ENCODE measurements at regions not wholly inside any gene's neighbourhood (a gene's known extent, or its start where the extent isn't known, plus 50 kb on each side); places are given as distances from the start of the nearest gene placed in this dataset.

- FAIRE-seq, result no peak
- no peaks in the 10 kb centered on the region for H4K20me1 ChIP-seq (ENCODE audit: control insufficient read depth, extremely low read depth, insufficient read depth, low read length)
- no peak overlapping the region for H3K9ac ChIP-seq (ENCODE audit: control insufficient read depth, extremely low read depth, insufficient read depth, low read length)
- no peaks in the 10 kb centered on the region for H3K9me1 ChIP-seq (ENCODE audit: control insufficient read depth, extremely low read depth, insufficient read depth, low read length)
- no peaks in the 10 kb centered on the region for H3K4me1 ChIP-seq (ENCODE audit: control insufficient read depth, extremely low read depth, insufficient read depth, low read length)
- no peak overlapping the region for H2AFZ ChIP-seq (ENCODE audit: control insufficient read depth, low read length)
- H3K36me3 ChIP-seq (ENCODE audit: control insufficient read depth in 2 of 2, extremely low read depth in 1 of 2, insufficient read depth in 2 of 2, low read length in 2 of 2), result no peaks in the 10 kb centered on the region
- H3K27me3 ChIP-seq (ENCODE audit: control insufficient read depth, extremely low read depth, insufficient read depth, low read length), result no peaks in the 10 kb centered on the region
- TF ChIP-seq EZH2 (IDR thresholded peaks at IDR 0.05; ENCODE audit: low read length), result no peak
- TF ChIP-seq, protein P1, sequence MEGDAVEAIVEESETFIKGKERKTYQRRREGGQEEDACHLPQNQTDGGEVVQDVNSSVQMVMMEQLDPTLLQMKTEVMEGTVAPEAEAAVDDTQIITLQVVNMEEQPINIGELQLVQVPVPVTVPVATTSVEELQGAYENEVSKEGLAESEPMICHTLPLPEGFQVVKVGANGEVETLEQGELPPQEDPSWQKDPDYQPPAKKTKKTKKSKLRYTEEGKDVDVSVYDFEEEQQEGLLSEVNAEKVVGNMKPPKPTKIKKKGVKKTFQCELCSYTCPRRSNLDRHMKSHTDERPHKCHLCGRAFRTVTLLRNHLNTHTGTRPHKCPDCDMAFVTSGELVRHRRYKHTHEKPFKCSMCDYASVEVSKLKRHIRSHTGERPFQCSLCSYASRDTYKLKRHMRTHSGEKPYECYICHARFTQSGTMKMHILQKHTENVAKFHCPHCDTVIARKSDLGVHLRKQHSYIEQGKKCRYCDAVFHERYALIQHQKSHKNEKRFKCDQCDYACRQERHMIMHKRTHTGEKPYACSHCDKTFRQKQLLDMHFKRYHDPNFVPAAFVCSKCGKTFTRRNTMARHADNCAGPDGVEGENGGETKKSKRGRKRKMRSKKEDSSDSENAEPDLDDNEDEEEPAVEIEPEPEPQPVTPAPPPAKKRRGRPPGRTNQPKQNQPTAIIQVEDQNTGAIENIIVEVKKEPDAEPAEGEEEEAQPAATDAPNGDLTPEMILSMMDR (optimal IDR thresholded peaks at IDR 0.05 in 1 of 3, IDR thresholded peaks at IDR 0.05 in 1 of 3, conservative IDR thresholded peaks at IDR 0.05 in 1 of 3; ENCODE audit: extremely low read depth in 1 of 3, insufficient read depth in 2 of 3, low read length in 3 of 3), result no peak
- no peak overlapping the region for H3K27ac ChIP-seq (ENCODE audit: control insufficient read depth, insufficient read depth, low read length)
- no peak overlapping the region for H3K4me3 ChIP-seq (ENCODE audit: control insufficient read depth in 2 of 3, extremely low read depth in 1 of 3, insufficient read depth in 2 of 3, low read depth in 1 of 3, low read length in 3 of 3)
- H3K9me3 ChIP-seq (ENCODE audit: control insufficient read depth, low read depth, low read length), result no peaks in the 10 kb centered on the region
- DNase-seq (ENCODE audit: low read depth, low spot score), result no peak
- dilution Hi-C loops (cut with MboI; ENCODE audit: extremely low pct_ligation_motif_present, low sequenced_read_pairs), result no loop called here
- H3K79me2 ChIP-seq (ENCODE audit: control insufficient read depth, insufficient read depth, low read length), result no peaks in the 10 kb centered on the region
- H3K4me2 ChIP-seq (ENCODE audit: control insufficient read depth, extremely low read depth, insufficient read depth, low read depth, low read length), result no peak overlapping the region
These were observed 77.1 kb upstream of the MFGE8 start for GRCh38 chr15:88990185-88990679.

DNA sequence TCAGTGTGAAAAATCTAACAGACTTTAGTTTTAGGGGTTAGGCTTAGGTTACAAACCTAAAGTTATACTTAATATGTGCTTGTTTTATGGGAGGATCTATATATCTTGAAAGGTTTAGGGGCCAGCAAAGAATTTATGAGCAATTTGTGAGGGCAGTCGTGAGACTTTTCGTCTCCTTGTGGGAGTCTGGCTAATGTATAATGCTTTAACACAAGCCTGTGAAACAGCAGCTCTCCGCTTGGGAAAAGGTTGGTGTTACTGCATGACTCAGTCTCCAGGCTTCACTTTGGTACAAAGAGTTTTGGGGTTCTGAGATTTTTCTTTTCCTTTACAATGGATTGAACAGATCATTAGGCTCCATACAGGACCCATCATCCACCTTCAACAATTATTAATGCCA, 79.0 kb upstream of the MFGE8 start:
- DNase-seq (ENCODE audit: low read depth, low spot score), result no peak
- Histone ChIP-seq H3K9me1 (ENCODE audit: control insufficient read depth, extremely low read depth, insufficient read depth, low read length) (no peaks in the 10 kb centered on the region), H3K79me2 (ENCODE audit: control insufficient read depth, insufficient read depth, low read length) (no peaks in the 10 kb centered on the region), H3K4me3 (ENCODE audit: control insufficient read depth in 2 of 3, extremely low read depth in 1 of 3, insufficient read depth in 2 of 3, low read depth in 1 of 3, low read length in 3 of 3) (no peak overlapping the region), H2AFZ (ENCODE audit: control insufficient read depth, low read length) (no peak overlapping the region), H4K20me1 (ENCODE audit: control insufficient read depth, extremely low read depth, insufficient read depth, low read length) (no peaks in the 10 kb centered on the region), H3K4me1 (ENCODE audit: control insufficient read depth, extremely low read depth, insufficient read depth, low read length) (no peaks in the 10 kb centered on the region), H3K27ac (ENCODE audit: control insufficient read depth, insufficient read depth, low read length) (no peak overlapping the region), H3K36me3 (ENCODE audit: control insufficient read depth in 2 of 2, extremely low read depth in 1 of 2, insufficient read depth in 2 of 2, low read length in 2 of 2) (no peaks in the 10 kb centered on the region), H3K9ac (ENCODE audit: control insufficient read depth, extremely low read depth, insufficient read depth, low read length) (no peak overlapping the region), H3K4me2 (ENCODE audit: control insufficient read depth, extremely low read depth, insufficient read depth, low read depth, low read length) (no peak overlapping the region), H3K27me3 (ENCODE audit: control insufficient read depth, extremely low read depth, insufficient read depth, low read length) (no peaks in the 10 kb centered on the region), H3K9me3 (ENCODE audit: control insufficient read depth, low read depth, low read length) (no peaks in the 10 kb centered on the region)
- no peak for TF ChIP-seq EZH2 (IDR thresholded peaks at IDR 0.05; ENCODE audit: low read length)
- TF ChIP-seq, protein P1 (optimal IDR thresholded peaks at IDR 0.05 in 1 of 3, IDR thresholded peaks at IDR 0.05 in 1 of 3, conservative IDR thresholded peaks at IDR 0.05 in 1 of 3; ENCODE audit: extremely low read depth in 1 of 3, insufficient read depth in 2 of 3, low read length in 3 of 3), result no peak
- no peak for FAIRE-seq
- dilution Hi-C loops (cut with MboI; ENCODE audit: extremely low pct_ligation_motif_present, low sequenced_read_pairs), result no loop called here

All from keratinocyte (primary cell).